Tibial artery (tissue), 4 donors: ENCODE measurements at regions not wholly inside any gene's neighbourhood (a gene's known extent, or its start where the extent isn't known, plus 50 kb on each side); places are given as distances from the start of the nearest gene placed in this dataset.

ENCODE experiments used
- DNase-seq, 2 donors: peaks; one replicate each; pipeline ENCODE4 v3.0.0-alpha.2; 2019
- H3K27ac ChIP-seq, 2 donors: fragments of 200-600 bp; sonication (generic) in 1 of 2; 1 replicate in 1 of 2; 2 replicates in 1 of 2; pipeline ENCODE4 v1.5.1; 2018 to 2019; ENCODE audit warnings: mild to moderate bottlenecking in 1 of 2
- H3K27me3 ChIP-seq, 2 donors: fragments of 200-600 bp; sonication (generic) in 1 of 2; one replicate each; pipeline versions ENCODE4 v1.5.1 to v1.6.0; 2016 to 2019
- H3K36me3 ChIP-seq, 3 donors: fragments of 200-600 bp; sonication (generic) in 2 of 3; one replicate each; pipeline ENCODE4 v1.5.1; 2016 to 2019; ENCODE audit warnings: mild to moderate bottlenecking in 2 of 3
- H3K4me1 ChIP-seq, 4 donors: fragments of 200-600 bp; sonication (generic) in 2 of 4; 1 replicate in 3 of 4; 2 replicates in 1 of 4; pipeline ENCODE4 v1.5.1; 2016 to 2019
- H3K4me3 ChIP-seq, 2 donors: fragments of 200-600 bp; sonication (generic) in 1 of 2; 1 replicate in 1 of 2; 2 replicates in 1 of 2; pipeline ENCODE4 v1.5.1; 2018 to 2019; ENCODE audit warnings: mild to moderate bottlenecking in 2 of 2
- H3K9me3 ChIP-seq, 3 donors: fragments of 200-600 bp; sonication (generic) in 1 of 3; one replicate each; pipeline ENCODE4 v1.5.1; 2016 to 2019
- intact Hi-C: fragments of 100-400 bp; cut with DNase I; formaldehyde crosslinking; loops from one replicate; pipeline ENCODE4 v1.15.0; 2023; ENCODE audit warnings: low total_unique reads
- TF ChIP-seq, protein P1 (sequence below), 2 experiments: fragments of 200-600 bp in 1 of 2; fragments of 450-650 bp in 1 of 2; IDR thresholded peaks; one replicate each; pipeline ENCODE4 v1.5.1; 2017 to 2019; ENCODE audit warnings: antibody characterized with exemption in 2 of 2, mild to moderate bottlenecking in 1 of 2, moderate library complexity in 1 of 2

DNA sequence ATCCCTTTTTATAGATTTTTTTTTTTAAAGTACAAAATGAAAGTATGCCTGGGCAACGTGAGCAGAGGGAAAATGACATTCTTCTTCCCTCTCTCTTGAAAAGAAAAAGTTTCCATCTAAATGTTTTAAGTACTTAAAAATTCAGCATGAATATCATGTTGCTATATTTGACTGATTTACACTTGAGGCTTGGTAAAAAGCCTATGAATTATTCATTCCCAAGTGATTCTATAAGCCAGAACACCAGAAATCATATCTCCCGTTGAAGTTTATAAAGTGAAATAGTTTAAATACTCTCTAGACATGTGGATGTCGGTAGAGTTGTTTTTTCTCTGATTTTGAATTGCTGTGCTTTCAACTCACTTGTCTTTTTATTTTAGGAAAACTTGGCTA, 276.2 kb upstream of the RARB start:
- DNase-seq = no peak
- no peaks in the 10 kb centered on the region for H3K9me3 ChIP-seq
- intact Hi-C loops = no loop called here
- H3K27ac ChIP-seq = peak overlapping the region; percentile 53 to 56
- H3K27me3 ChIP-seq = no peaks in the 10 kb centered on the region
- peaks cover 0 to 26% (median 4%) of the 10 kb centered on the region in 4 donors for H3K4me1 ChIP-seq
- peak overlapping the region; percentile 39 to 50 for H3K4me3 ChIP-seq
- TF ChIP-seq, protein P1, sequence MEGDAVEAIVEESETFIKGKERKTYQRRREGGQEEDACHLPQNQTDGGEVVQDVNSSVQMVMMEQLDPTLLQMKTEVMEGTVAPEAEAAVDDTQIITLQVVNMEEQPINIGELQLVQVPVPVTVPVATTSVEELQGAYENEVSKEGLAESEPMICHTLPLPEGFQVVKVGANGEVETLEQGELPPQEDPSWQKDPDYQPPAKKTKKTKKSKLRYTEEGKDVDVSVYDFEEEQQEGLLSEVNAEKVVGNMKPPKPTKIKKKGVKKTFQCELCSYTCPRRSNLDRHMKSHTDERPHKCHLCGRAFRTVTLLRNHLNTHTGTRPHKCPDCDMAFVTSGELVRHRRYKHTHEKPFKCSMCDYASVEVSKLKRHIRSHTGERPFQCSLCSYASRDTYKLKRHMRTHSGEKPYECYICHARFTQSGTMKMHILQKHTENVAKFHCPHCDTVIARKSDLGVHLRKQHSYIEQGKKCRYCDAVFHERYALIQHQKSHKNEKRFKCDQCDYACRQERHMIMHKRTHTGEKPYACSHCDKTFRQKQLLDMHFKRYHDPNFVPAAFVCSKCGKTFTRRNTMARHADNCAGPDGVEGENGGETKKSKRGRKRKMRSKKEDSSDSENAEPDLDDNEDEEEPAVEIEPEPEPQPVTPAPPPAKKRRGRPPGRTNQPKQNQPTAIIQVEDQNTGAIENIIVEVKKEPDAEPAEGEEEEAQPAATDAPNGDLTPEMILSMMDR (IDR thresholded peaks at IDR 0.05) = no peak
- H3K36me3 ChIP-seq = no peaks in the 10 kb centered on the region

DNA sequence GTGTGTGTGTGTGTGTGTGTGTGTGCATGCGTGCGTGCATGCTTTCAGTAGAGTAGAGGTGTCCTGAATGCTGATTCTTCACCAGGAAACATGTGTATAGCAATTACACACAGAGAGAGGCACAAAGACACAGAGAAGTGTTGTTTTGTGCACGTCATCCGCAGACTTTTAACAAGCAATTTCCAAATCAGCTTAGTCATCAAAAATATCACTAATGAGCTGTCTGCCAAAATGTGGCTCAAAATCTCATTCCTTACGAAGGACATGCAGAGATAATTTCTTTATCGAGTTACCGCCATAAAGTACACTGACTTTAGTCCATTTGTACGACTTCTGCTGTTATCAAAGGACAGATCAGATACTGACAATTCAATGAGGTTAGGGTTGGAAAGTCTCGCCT, 274.9 kb upstream of the RARB start:
- Histone ChIP-seq H3K27me3 (no peaks in the 10 kb centered on the region), H3K4me1 (peaks cover 0 to 29% (median 4%) of the 10 kb centered on the region in 4 donors), H3K27ac (no peak overlapping the region), H3K36me3 (no peaks in the 10 kb centered on the region), H3K9me3 (no peaks in the 10 kb centered on the region), H3K4me3 (no peak overlapping the region)
- DNase-seq = no peak
- intact Hi-C loops = no loop called here
- TF ChIP-seq, protein P1 (IDR thresholded peaks at IDR 0.05) = no peak

DNA sequence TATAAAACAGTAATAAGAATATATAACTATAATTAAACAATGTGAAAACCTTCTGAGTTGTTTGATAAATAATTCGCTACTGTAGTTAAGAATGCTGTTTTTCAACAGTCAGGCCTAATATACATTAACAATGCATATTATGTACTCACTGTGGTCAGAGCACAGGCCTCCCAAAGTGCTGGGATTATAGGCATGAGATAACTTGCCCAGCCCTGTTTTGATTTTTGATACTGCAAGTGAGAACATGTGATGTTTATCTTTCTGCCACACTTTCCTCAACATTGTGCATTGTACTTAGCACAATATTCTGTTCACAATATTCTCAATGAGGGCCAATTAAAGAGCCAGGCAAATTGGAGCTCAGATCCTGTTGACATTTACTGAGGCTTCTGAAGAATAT, 274.5 kb upstream of the RARB start:
- intact Hi-C loops = no loop called here
- H3K27me3 ChIP-seq = no peaks in the 10 kb centered on the region
- H3K36me3 ChIP-seq = no peaks in the 10 kb centered on the region
- TF ChIP-seq, protein P1 (IDR thresholded peaks at IDR 0.05) = no peak
- no peak for DNase-seq
- no peak overlapping the region for H3K4me3 ChIP-seq
- H3K27ac ChIP-seq = no peak overlapping the region
- peaks cover 0 to 29% (median 4%) of the 10 kb centered on the region in 4 donors for H3K4me1 ChIP-seq
- H3K9me3 ChIP-seq = no peaks in the 10 kb centered on the region

DNA sequence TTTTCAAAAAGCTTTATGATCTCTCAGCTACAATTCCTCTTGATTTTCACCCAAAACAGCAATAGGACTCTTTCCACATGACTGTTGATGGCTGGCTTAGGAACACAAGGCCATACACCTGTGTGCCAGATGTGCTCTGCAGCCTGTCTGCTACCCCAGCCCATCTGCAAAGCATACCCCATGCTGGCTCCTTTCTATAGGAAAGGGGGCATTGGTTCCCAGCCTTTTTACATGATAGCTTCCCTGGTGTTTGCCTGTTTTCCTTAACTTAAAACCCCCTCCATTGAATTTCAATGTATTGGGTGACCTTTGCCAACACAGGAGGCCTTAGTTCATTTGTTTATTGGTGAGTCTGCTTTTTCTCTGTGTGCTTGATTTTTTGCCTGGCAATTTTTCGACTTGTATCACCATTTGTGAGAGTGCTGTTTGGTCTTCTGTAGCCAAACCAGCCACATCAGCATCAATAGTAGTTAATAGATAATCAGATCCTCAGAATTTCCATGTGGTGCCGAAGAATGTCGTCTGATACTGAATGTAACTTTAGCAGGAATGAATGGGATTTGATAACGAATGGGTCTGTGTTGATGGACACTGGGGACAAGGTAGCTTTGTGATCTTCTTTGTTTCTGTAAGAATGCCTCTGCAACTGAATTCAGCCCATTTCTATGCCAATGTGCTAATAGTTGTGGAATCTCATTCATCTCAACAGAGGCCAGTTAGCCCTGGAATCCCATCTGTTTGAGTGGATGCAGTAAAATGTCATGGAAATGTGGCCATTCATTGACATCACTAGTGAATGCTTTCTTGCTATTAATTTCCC, 272.2 kb upstream of the RARB start:
- no peak for DNase-seq
- intact Hi-C loops = no loop called here
- Histone ChIP-seq H3K27ac (peak overlapping the region; percentile 2 to 55), H3K4me3 (no peak overlapping the region), H3K4me1 (peaks cover 0 to 27% (median 4%) of the 10 kb centered on the region in 4 donors), H3K27me3 (no peaks in the 10 kb centered on the region), H3K36me3 (no peaks in the 10 kb centered on the region), H3K9me3 (no peaks in the 10 kb centered on the region)
- TF ChIP-seq, protein P1 (IDR thresholded peaks at IDR 0.05) = no peak

DNA sequence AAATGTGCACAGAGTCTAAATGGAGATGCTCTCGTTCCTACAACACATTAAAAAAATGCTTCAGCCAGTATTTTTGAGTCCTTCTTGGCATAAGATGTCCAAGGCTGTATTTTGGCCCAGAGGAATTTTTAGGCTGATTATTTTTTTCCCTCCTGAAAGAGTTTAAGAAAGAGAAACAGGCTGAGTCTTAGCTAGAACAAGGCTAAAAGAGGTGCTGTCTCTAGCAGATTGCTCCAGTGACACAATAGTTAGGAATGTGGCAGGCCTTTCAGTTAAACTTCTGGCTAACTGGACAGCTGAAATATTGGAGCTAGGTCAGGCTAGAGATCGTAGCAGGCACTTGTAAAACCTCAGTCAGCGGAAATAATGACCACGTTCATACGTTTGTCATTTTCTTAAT, 271.4 kb upstream of the RARB start:
- Histone ChIP-seq H3K36me3 (no peaks in the 10 kb centered on the region), H3K4me3 (peak overlapping the region in 1 of 2 donors; percentile 7), H3K9me3 (no peaks in the 10 kb centered on the region), H3K27me3 (no peaks in the 10 kb centered on the region), H3K4me1 (peaks cover 0 to 23% (median 4%) of the 10 kb centered on the region in 4 donors), H3K27ac (peak overlapping the region; percentile 2 to 55)
- intact Hi-C loops = no loop called here
- TF ChIP-seq, protein P1 (IDR thresholded peaks at IDR 0.05) = no peak
- DNase-seq = no peak
